ENCODE measurements at regions not wholly inside any gene's neighbourhood (a gene's known extent, or its start where the extent isn't known, plus 50 kb on each side); places are given as distances from the start of the nearest gene placed in this dataset.

- TF ChIP-seq CTCF (IDR thresholded peaks at IDR 0.05) (no peak), POLR2AphosphoS5 (IDR thresholded peaks at IDR 0.05) (no peak)
Measured at GRCh38 chr2:160907738-160908137, 252.5 kb upstream of the TANK start.

Measured in breast epithelium (tissue), 3 donors.